MM.1S (cell line): ENCODE measurements at regions not wholly inside any gene's neighbourhood (a gene's known extent, or its start where the extent isn't known, plus 50 kb on each side); places are given as distances from the start of the nearest gene placed in this dataset.

Source experiments
- DNase-seq: peaks from one replicate; pipeline ENCODE4 v3.0.0-alpha.2; 2015
- H2AFZ ChIP-seq: fragments of 300-600 bp; sonication (generic); 2 replicates; pipeline ENCODE4 v1.6.0; 2016; ENCODE audit warnings: antibody characterized with exemption, low read length
- H3F3A ChIP-seq: fragments of 300-600 bp; sonication (generic); 2 replicates; pipeline ENCODE4 v1.6.1; 2016; ENCODE audit warnings: mild to moderate bottlenecking, antibody characterized with exemption, low read length, moderate library complexity, mixed read lengths; ENCODE audit not compliant: insufficient read depth
- H3K27ac ChIP-seq: fragments of 300-600 bp; sonication (generic); 2 replicates; pipeline ENCODE4 v1.5.1; 2016; ENCODE audit warnings: mild to moderate bottlenecking, low read length
- H3K27me3 ChIP-seq: fragments of 300-600 bp; sonication (generic); replicated peaks from 2 replicates; pipeline ENCODE4 v1.6.0; 2016; ENCODE audit warnings: low read length; ENCODE audit not compliant: insufficient read depth
- H3K36me3 ChIP-seq: fragments of 300-600 bp; sonication (generic); replicated peaks from 2 replicates; pipeline ENCODE4 v1.6.1; 2016; ENCODE audit warnings: mild to moderate bottlenecking, low read length, mixed read lengths; ENCODE audit not compliant: insufficient read depth
- H3K4me1 ChIP-seq: fragments of 300-600 bp; sonication (generic); 2 replicates; pipeline ENCODE4 v1.6.1; 2016; ENCODE audit warnings: low read length, mixed read lengths
- H3K4me2 ChIP-seq: fragments of 300-600 bp; sonication (generic); 2 replicates; pipeline ENCODE4 v1.6.0; 2016; ENCODE audit warnings: low read depth, low read length
- H3K4me3 ChIP-seq: fragments of 300-600 bp; sonication (generic); 2 replicates; pipeline ENCODE4 v1.5.1; 2016; ENCODE audit warnings: low read length, mixed read lengths
- H3K79me2 ChIP-seq: fragments of 300-600 bp; sonication (generic); 2 replicates; pipeline ENCODE4 v1.6.1; 2016; ENCODE audit warnings: mixed run types, low read length, mixed read lengths
- H3K9ac ChIP-seq: fragments of 300-600 bp; sonication (generic); 2 replicates; pipeline ENCODE4 v1.6.1; 2016; ENCODE audit warnings: low read length, mixed read lengths
- H3K9me2 ChIP-seq: fragments of 300-600 bp; sonication (generic); replicated peaks from 2 replicates; pipeline ENCODE4 v1.6.1; 2016; ENCODE audit warnings: mild to moderate bottlenecking, low read length, mixed read lengths; ENCODE audit not compliant: insufficient read depth
- H3K9me3 ChIP-seq: fragments of 300-600 bp; sonication (generic); replicated peaks from 2 replicates; pipeline ENCODE4 v1.6.1; 2016; ENCODE audit warnings: mild to moderate bottlenecking, low read length, mixed read lengths; ENCODE audit not compliant: insufficient read depth
- H4K20me1 ChIP-seq: fragments of 300-600 bp; sonication (generic); 2 replicates; pipeline ENCODE4 v1.6.1; 2016; ENCODE audit warnings: mild to moderate bottlenecking, low read length, moderate library complexity, mixed read lengths; ENCODE audit not compliant: insufficient read depth
- EZH2 ChIP-seq: fragments of 300-600 bp; sonication (generic); optimal IDR thresholded peaks from 2 replicates; pipeline ENCODE3; 2017; ENCODE audit warnings: low read depth, mild to moderate bottlenecking, antibody characterized with exemption, low read length, mixed read lengths
- EZH2phosphoT487 ChIP-seq: fragments of 300-600 bp; sonication (generic); IDR thresholded peaks from 2 replicates; pipeline ENCODE4 v1.6.1; 2018; ENCODE audit warnings: antibody characterized with exemption, low read length
- TF ChIP-seq, protein P1 (sequence below): fragments of 300-600 bp; sonication (generic); IDR thresholded peaks from 2 replicates; pipeline ENCODE4 v1.5.1; 2016; ENCODE audit warnings: antibody characterized with exemption, low read length, mixed read lengths

DNA sequence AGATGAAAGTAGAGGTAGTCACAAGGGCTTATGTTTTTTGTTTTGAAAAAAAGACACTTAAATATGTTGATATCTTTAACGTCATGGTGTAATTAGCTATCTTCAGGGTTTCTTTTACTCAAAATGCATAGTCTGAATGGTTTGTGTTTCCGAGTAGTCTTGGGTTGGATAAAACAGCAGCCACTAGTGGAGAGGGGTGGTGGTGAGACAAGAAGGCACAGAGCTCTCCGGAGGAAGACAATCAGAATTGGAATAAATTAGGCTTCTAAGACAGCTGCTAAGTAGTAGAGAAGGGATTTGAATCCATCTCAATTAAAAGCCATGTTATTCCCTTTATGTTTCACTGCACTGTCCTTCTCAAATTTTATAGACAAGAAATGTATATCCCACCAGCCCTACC, 240.4 kb upstream of the VEGFC start:
- no peaks in the 10 kb centered on the region for H3K79me2 ChIP-seq
- H3K9me3 ChIP-seq: no peaks in the 10 kb centered on the region
- no peak overlapping the region for H3K9ac ChIP-seq
- H3K4me3 ChIP-seq: no peak overlapping the region
- no peak overlapping the region for H3K4me2 ChIP-seq
- H4K20me1 ChIP-seq: no peaks in the 10 kb centered on the region
- no peaks in the 10 kb centered on the region for H3K36me3 ChIP-seq
- no peaks in the 10 kb centered on the region for H3K4me1 ChIP-seq
- TF ChIP-seq EZH2phosphoT487: no peak
- TF ChIP-seq EZH2: no peak
- TF ChIP-seq, protein P1, sequence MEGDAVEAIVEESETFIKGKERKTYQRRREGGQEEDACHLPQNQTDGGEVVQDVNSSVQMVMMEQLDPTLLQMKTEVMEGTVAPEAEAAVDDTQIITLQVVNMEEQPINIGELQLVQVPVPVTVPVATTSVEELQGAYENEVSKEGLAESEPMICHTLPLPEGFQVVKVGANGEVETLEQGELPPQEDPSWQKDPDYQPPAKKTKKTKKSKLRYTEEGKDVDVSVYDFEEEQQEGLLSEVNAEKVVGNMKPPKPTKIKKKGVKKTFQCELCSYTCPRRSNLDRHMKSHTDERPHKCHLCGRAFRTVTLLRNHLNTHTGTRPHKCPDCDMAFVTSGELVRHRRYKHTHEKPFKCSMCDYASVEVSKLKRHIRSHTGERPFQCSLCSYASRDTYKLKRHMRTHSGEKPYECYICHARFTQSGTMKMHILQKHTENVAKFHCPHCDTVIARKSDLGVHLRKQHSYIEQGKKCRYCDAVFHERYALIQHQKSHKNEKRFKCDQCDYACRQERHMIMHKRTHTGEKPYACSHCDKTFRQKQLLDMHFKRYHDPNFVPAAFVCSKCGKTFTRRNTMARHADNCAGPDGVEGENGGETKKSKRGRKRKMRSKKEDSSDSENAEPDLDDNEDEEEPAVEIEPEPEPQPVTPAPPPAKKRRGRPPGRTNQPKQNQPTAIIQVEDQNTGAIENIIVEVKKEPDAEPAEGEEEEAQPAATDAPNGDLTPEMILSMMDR: no peak
- DNase-seq: no peak
- H3K27me3 ChIP-seq: no peaks in the 10 kb centered on the region
- H3F3A ChIP-seq: no peaks in the 10 kb centered on the region
- no peaks in the 10 kb centered on the region for H3K9me2 ChIP-seq
- H3K27ac ChIP-seq: no peak overlapping the region
- H2AFZ ChIP-seq: no peak overlapping the region

DNA sequence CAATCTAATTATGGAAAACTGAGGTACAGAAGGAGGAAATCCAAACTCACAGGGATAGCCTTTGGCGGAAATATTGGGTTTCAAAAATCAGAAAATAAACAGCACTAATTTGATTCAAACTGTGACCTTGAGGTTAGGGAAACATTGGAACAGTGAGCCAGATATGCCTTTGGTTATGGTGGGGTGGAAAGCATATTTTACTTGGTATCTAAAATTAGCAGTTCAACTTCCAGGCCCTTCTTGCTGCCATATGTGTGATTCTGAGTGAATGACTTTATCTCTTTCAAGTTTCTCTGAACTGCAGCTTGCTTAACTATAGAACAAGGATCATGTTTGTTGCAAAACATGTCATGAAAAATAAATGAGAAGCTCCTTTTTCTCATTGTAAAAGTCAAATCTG, 240.9 kb upstream of the VEGFC start:
- H3K9me2 ChIP-seq: no peaks in the 10 kb centered on the region
- no peak overlapping the region for H2AFZ ChIP-seq
- H3K9me3 ChIP-seq: no peaks in the 10 kb centered on the region
- H3K4me1 ChIP-seq: no peaks in the 10 kb centered on the region
- no peaks in the 10 kb centered on the region for H3K27me3 ChIP-seq
- H3K4me3 ChIP-seq: no peak overlapping the region
- H3K79me2 ChIP-seq: no peaks in the 10 kb centered on the region
- TF ChIP-seq, protein P1: no peak
- TF ChIP-seq EZH2: no peak
- TF ChIP-seq EZH2phosphoT487: no peak
- H3K27ac ChIP-seq: no peak overlapping the region
- H3K36me3 ChIP-seq: no peaks in the 10 kb centered on the region
- no peaks in the 10 kb centered on the region for H4K20me1 ChIP-seq
- no peaks in the 10 kb centered on the region for H3F3A ChIP-seq
- no peak overlapping the region for H3K4me2 ChIP-seq
- no peak for DNase-seq
- no peak overlapping the region for H3K9ac ChIP-seq

DNA sequence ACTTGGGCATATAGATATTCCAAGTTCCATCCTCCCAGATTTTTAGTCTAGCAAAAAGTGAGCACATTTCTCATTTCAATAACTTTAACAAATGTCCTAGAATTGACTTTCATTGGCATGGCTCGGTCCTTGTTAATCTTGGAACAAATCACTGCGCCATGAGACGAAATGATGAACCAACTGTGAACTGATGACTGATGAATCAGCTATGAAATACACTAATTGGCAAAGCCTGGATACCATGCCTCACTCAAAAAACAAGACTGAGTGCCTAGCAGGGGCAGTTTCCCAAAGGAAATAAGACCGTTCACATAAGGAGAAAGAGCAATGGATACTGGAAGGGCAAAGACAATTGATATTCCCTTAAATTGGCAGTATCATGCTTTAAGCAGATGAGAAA, 248.6 kb upstream of the VEGFC start:
- H3F3A ChIP-seq: no peaks in the 10 kb centered on the region
- H3K9me3 ChIP-seq: no peaks in the 10 kb centered on the region
- H3K4me1 ChIP-seq: no peaks in the 10 kb centered on the region
- TF ChIP-seq EZH2 (no peak), EZH2phosphoT487 (no peak)
- TF ChIP-seq, protein P1: no peak
- H3K79me2 ChIP-seq: no peaks in the 10 kb centered on the region
- H3K36me3 ChIP-seq: no peaks in the 10 kb centered on the region
- H3K4me2 ChIP-seq: no peak overlapping the region
- DNase-seq: no peak
- no peak overlapping the region for H2AFZ ChIP-seq
- H3K9me2 ChIP-seq: no peaks in the 10 kb centered on the region
- no peaks in the 10 kb centered on the region for H4K20me1 ChIP-seq
- H3K4me3 ChIP-seq: no peak overlapping the region
- no peak overlapping the region for H3K9ac ChIP-seq
- no peak overlapping the region for H3K27ac ChIP-seq
- H3K27me3 ChIP-seq: no peaks in the 10 kb centered on the region
